ENCODE measurements at regions not wholly inside any gene's neighbourhood (a gene's known extent, or its start where the extent isn't known, plus 50 kb on each side); places are given as distances from the start of the nearest gene placed in this dataset.

GRCh38 chr15:39497016-39497758 lies 83.7 kb upstream of the THBS1 start:
- TF ChIP-seq, protein P1, sequence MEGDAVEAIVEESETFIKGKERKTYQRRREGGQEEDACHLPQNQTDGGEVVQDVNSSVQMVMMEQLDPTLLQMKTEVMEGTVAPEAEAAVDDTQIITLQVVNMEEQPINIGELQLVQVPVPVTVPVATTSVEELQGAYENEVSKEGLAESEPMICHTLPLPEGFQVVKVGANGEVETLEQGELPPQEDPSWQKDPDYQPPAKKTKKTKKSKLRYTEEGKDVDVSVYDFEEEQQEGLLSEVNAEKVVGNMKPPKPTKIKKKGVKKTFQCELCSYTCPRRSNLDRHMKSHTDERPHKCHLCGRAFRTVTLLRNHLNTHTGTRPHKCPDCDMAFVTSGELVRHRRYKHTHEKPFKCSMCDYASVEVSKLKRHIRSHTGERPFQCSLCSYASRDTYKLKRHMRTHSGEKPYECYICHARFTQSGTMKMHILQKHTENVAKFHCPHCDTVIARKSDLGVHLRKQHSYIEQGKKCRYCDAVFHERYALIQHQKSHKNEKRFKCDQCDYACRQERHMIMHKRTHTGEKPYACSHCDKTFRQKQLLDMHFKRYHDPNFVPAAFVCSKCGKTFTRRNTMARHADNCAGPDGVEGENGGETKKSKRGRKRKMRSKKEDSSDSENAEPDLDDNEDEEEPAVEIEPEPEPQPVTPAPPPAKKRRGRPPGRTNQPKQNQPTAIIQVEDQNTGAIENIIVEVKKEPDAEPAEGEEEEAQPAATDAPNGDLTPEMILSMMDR (conservative IDR thresholded peaks at IDR 0.05; ENCODE audit: low read depth, low read length): no peak
- TF ChIP-seq EZH2 (IDR thresholded peaks at IDR 0.05; ENCODE audit: borderline replicate concordance, low read depth, low read length, poor library complexity, severe bottlenecking): no peak
